ENCODE measurements at regions not wholly inside any gene's neighbourhood (a gene's known extent, or its start where the extent isn't known, plus 50 kb on each side); places are given as distances from the start of the nearest gene placed in this dataset.

- no peak for TF ChIP-seq CTCF (IDR thresholded peaks at IDR 0.05)
- no peak overlapping the region for H3K4me3 Mint-ChIP-seq
- H3K36me3 Mint-ChIP-seq (ENCODE audit: low read depth), result 0 out of 2 replicates have a peak, but pooled peaks cover 3% of the 10 kb centered on the region
- H3K4me1 Mint-ChIP-seq (ENCODE audit: low read depth), result no peaks in the 10 kb centered on the region
- H3K27me3 Mint-ChIP-seq (ENCODE audit: insufficient read depth), result no peaks in the 10 kb centered on the region
- peaks cover 12% of the 10 kb centered on the region for H3K9me3 Mint-ChIP-seq
- no peak overlapping the region for H3K27ac Mint-ChIP-seq
- DNase-seq, result no peak
Observed at GRCh38 chr2:78676921-78677696, 348.4 kb upstream of the REG3G start.

- no peaks in the 10 kb centered on the region for H3K27me3 Mint-ChIP-seq (ENCODE audit: insufficient read depth)
- TF ChIP-seq CTCF (IDR thresholded peaks at IDR 0.05), result no peak
- no peak overlapping the region for H3K27ac Mint-ChIP-seq
- DNase-seq, result no peak
- 0 out of 2 replicates have a peak, but pooled peaks cover 5% of the 10 kb centered on the region for H3K36me3 Mint-ChIP-seq (ENCODE audit: low read depth)
- H3K9me3 Mint-ChIP-seq, result peaks cover 16% of the 10 kb centered on the region
- H3K4me1 Mint-ChIP-seq (ENCODE audit: low read depth), result no peaks in the 10 kb centered on the region
- H3K4me3 Mint-ChIP-seq, result no peak overlapping the region
Observed at GRCh38 chr2:78677774-78678173, 347.7 kb upstream of the REG3G start.

- H3K27ac Mint-ChIP-seq, result no peak overlapping the region
- no peak for TF ChIP-seq CTCF (IDR thresholded peaks at IDR 0.05)
- H3K9me3 Mint-ChIP-seq, result peaks cover 35% of the 10 kb centered on the region
- no peak for DNase-seq
- H3K4me3 Mint-ChIP-seq, result no peak overlapping the region
- no peaks in the 10 kb centered on the region for H3K27me3 Mint-ChIP-seq (ENCODE audit: insufficient read depth)
- H3K4me1 Mint-ChIP-seq (ENCODE audit: low read depth), result no peaks in the 10 kb centered on the region
- H3K36me3 Mint-ChIP-seq (ENCODE audit: low read depth), result 0 out of 2 replicates have a peak, but pooled peaks cover 5% of the 10 kb centered on the region
Observed at GRCh38 chr2:78681386-78681785, 344.1 kb upstream of the REG3G start.

- TF ChIP-seq CTCF (IDR thresholded peaks at IDR 0.05), result no peak
- Mint-ChIP-seq H3K4me3 (no peak overlapping the region), H3K4me1 (ENCODE audit: low read depth) (no peaks in the 10 kb centered on the region), H3K27ac (no peak overlapping the region), H3K9me3 (peaks cover 38% of the 10 kb centered on the region), H3K36me3 (ENCODE audit: low read depth) (0 out of 2 replicates have a peak, but pooled peaks cover 5% of the 10 kb centered on the region), H3K27me3 (ENCODE audit: insufficient read depth) (no peaks in the 10 kb centered on the region)
- no peak for DNase-seq
Observed at GRCh38 chr2:78682781-78683180, 342.7 kb upstream of the REG3G start.

- DNase-seq, result no peak
- H3K4me3 Mint-ChIP-seq, result no peak overlapping the region
- H3K9me3 Mint-ChIP-seq, result peaks cover 47% of the 10 kb centered on the region
- H3K27me3 Mint-ChIP-seq (ENCODE audit: insufficient read depth), result no peaks in the 10 kb centered on the region
- no peak overlapping the region for H3K27ac Mint-ChIP-seq
- peaks cover 10% of the 10 kb centered on the region; the same call in 1 of the 2 replicates for H3K36me3 Mint-ChIP-seq (ENCODE audit: low read depth)
- TF ChIP-seq CTCF (IDR thresholded peaks at IDR 0.05), result no peak
- H3K4me1 Mint-ChIP-seq (ENCODE audit: low read depth), result no peaks in the 10 kb centered on the region
Observed at GRCh38 chr2:78686625-78687153, 338.8 kb upstream of the REG3G start.

Measured in HFFc6 (cell line).